HG03039 (cell line): ENCODE measurements at regions not wholly inside any gene's neighbourhood (a gene's known extent, or its start where the extent isn't known, plus 50 kb on each side); places are given as distances from the start of the nearest gene placed in this dataset.

Experiments
- ATAC-seq: cut with Tn5 transposase; IDR thresholded peaks from one replicate; pipeline ENCODE4 v1.9.1; 2021; ENCODE audit warnings: mild to moderate bottlenecking, moderate library complexity; ENCODE audit not compliant: unreplicated experiment

DNA sequence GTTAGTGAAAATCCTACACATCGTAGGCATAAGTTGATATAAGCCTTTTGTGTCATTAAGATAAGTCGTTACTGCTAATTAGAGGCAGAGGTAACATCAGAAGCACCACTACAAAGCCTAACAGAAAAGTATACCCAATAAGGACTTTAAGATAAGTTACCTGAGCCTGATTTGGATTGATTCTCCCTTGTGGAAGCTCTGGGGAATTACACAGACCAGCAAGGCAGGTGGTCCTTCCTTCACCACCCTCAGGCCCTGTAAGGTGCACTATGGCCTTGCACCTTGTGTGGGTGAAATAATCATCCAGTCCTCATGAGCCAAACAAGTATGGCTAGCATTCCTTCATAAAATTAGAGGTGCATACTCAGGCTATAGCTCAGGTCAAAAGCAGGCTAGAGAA is 166.7 kb upstream of the CHRM3 start:
- no peak for ATAC-seq

DNA sequence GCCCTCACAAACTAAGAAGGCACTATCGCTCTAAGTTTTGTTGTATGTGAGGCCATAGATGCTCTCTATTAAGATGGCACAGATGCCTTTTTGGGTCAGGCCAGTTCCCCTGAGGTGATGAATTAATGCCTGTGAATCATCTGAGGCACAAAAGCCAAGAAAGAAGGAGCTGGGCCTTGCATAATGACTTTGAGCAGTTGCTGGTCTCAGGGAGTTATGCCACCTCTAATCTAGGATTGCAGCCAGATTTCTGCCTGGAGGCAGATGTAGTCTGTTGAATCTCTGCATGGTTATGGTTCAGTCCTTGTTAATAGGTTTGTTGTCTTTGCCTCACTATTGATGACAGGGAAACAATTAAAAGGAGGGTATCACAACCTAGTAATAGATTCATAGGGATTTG is 168.1 kb upstream of the CHRM3 start:
- no peak for ATAC-seq

DNA sequence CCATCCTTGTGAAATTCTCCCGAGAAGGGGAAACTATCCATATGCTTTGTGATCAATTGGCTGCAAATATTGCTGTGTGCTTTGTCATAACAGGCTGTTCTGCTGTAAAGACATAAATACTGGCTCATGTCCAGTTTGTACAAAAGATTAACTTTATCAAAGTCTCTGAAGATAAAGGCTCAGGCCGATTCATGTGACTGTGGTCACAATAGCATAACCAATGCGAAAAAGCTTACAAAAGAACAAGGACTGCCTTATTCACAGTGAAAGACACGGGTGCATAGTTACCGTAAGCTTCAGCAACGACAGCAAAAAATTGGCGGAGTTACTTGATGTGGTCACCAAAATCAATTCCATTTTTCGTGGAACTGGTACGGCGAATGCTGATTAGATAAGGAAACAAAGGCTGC is 173.6 kb upstream of the CHRM3 start:
- ATAC-seq, result no peak

DNA sequence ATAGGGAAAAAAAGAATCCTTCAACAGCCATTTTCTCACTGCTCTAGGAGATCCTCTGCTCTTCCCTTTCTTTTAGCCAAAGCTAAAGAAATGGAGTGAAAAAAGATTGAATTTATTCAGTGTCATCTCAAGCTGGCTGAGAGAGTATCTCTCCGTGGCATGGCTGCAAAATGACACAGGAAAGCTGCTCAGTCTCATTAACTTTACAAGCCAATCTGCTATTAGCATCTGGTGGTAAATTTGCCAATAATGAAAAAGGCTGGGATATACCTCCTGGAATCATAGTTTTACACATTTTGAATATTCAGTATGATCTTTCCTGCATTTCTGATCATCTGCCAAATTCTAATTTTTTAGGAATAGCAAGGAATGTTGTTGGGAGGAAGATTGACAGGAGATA is 176.8 kb upstream of the CHRM3 start:
- ATAC-seq, result no peak

DNA sequence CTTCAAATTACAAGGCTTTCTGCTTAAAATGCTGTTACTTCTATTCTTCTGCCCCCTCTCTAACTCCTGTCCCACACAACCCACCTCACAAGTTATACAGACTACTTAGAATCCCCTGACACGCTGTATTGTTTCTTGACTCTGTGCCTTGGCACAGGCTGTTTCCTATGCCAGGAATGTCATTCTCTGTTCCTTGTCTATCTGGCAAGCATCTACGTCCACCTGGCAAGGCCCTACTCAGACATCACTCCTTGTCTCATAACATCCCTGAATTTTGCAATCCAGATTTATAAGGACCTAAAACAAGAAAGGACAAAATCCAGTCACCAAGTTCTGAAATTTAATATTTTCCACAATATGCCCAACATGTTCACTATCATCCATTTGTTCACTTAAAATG is 182.0 kb upstream of the CHRM3 start:
- no peak for ATAC-seq

DNA sequence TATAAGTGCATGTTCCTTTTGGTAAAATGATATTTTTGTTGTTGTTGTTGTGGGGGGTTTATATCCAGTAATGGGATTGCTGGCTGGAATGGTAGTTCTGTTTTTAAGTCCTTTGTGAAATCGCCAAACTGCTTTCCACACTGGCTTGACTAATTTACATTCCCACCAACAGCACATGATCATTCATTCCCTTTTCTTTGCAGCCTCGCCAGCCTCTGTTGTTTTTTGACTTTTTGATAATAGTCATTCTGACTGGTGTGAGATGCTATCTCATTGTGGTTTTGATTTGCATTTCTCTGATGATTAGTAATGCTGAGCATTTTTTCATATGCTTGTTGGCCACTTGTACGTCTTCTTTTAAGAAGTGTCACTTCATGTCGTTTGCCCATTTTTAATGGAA is 188.5 kb upstream of the CHRM3 start:
- no peak for ATAC-seq

DNA sequence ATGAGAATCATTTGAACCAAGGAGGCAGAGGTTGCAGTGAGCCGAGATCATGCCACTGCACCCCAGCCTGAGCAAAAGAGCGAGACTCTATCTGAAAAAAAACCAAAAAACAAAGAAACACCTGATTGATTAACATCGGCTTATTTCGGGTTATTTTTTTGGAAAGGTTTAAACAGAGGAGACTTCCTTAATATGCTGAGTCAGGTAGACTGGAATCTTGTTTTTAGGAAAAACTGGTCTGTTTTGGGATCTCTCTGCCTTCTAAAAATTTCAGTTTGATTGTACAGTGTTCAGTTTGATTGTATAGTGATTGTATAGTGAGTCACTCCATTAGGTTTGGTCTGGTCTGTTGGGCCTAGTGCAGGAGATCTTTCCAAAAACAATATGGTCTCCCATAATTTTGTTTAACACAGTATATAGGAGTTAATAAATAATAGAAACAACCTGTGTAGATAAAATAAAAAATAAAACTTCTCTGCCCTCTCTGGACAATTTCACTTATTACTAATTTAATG is 196.3 kb upstream of the CHRM3 start:
- ATAC-seq, result no peak

DNA sequence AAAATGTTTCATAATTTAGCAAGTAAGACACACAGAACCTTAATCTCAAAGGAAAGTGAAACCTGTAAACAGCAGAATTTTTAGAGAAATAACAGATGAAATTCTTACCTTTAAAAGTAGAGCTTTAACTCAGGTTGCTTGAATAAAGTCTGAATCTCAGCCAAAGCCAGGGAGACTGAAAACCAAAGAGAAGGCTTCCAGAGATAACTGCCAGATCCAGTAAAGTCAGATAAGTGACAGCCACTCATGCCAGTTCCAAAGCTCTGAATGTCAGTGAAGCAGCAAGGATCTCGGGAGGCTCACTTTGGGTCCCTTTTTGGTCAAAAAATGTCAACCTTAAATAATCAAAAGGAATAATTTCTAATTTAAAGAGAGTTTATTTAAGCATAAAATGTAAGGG is 199.9 kb upstream of the CHRM3 start:
- ATAC-seq, result no peak

DNA sequence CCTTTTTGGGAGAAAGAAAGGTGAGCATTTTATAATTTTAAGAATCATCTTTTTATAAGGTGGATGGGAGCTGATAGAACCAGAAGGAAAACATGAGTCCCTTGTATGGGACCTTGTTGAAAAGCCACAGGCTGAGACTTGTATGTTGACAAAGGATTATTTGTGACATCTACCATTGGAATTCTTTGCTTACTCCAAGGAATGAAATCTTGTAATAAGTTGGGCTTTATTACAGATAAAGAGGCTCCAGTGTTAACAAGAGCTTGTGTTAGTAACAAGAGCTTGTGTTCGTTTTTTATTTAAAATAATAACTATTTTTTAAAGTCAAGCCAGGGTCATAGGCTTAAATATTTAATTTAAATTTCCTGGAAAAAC is 201.1 kb upstream of the CHRM3 start:
- ATAC-seq, result no peak

DNA sequence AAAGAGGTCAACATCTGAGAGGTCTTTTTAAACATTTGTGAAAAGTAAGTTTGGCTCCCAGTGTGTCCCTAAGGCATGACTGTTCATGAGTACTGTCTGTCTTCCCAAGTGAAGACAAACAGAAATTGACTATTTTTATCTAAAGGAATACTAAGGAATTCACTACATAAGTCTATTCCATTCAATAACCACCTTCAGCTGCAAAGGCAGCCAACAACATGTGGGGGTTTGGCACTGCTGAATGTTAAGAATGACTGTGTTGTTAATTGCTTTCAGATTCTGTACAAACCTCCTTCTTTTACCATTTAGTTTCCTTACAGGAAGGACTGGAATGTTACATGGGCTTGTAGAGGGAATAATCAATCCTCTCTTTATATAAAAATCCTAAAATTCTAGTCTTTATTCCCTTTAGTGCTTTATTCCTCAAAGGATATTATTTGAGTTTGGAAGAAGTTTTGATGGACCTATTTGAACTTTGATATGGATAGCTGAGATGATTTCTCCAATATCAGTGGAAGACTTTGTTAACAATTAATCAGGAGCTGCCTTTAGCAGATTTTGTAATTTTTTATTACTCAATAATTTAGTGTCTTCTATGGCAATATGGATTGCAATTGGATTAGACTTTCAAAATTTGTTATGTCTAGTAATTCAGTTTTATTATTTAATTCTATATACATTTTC is 201.7 kb upstream of the CHRM3 start:
- no peak for ATAC-seq

DNA sequence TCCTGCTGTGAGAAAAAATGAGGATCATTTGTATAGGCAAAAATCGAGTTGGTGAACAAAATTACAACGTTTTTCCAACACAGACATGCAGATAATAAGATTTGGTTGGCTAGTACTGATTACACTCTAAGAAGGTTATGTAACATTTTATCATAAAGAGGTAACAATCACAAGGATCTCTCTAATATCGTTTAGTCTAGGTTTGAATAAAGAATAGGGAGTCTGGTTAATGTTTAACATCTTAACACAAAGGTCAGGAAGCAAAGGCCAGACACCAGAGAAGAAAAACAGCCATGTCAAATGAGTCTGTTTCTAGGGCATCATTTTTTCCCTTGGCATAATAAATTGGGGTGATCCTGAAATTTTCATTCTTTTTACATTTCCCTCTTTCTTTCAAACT is 207.4 kb upstream of the CHRM3 start:
- no peak for ATAC-seq

DNA sequence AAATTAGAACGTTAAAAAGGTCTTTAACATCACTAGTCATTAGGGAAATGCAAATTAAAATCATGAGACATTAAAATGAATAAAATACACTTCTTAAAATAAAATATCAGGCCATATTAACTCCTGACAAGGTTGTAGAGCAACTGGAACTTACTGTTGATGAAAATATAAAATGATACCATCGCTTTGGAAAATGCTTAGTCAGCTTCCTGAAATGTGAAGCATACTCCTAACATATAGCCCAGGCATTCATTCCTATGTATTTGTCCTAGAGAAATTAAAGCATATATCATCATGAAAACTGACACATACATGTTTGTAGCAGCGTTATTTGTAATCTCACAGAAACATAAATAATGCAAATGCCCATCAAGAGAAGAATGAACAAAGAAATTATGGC is 211.5 kb upstream of the CHRM3 start:
- no peak for ATAC-seq

DNA sequence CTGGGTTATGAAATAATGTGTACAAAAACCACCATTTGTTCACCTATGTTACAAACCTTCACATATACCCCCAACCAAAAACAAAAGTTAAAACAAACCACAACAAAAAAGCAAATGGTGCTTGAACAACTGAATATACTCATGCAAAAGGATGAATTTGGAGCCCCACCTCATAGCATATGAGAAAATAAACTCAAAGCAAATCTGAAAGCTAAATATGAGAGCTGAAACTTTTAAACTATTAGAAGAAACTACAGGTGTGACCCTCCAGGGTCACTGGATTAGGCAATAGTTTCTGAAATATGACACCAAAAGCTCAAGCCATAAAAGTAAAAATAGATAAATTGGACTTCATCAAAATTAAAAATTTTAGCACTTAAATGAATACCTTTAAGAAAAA is 215.5 kb upstream of the CHRM3 start:
- no peak for ATAC-seq

DNA sequence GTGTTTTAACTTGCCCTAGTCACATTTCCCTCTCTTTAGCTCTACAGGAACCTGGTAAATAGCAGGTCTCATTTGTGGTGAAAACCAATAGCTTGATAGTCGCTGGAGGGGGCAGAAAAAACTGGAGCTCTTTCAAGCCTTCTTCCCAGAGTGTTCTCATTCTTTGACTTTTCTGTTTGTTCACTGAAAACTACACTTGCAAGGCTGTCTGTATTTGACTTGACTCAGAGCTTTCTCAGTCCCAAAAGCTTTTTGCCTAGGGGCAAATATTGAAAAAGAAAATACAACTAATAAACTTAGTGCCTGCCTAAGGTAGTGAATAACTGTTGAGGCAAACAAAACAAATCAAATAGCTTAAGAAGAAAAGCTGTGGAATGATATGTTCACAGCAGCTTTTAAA is 217.1 kb upstream of the CHRM3 start:
- ATAC-seq, result no peak

DNA sequence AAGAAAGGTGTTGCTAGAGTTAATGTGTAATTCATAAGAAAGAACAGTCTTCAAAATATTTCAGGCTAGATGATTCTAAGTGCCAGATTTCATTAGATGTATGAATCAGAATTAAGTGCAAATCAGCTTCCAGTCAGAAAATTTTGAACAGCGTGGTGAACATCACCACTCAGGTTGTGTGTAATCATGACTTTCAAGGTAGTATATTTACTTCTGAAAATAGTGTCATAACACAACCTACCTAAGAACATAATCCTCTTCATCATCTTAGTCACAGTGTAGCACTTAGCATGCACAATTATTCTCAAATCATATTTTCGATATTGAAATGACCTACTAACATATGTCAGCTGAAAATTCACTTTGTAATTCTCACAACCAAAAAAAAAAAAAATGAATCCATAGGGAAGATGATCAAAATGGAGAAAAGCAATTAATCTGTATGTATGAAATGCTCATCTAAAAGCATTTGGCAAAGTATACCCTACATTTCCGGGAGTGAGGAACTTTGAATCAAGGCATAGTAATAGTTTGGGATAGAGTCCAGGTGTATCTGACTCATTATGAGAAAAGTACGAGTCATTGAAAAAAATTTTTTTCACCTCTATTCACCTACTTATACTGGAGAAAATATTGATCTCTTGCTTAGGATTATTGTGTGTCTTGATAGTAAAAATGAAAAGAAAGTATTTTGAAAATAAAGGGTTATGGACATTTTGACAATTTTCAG is 221.8 kb upstream of the CHRM3 start:
- no peak for ATAC-seq

DNA sequence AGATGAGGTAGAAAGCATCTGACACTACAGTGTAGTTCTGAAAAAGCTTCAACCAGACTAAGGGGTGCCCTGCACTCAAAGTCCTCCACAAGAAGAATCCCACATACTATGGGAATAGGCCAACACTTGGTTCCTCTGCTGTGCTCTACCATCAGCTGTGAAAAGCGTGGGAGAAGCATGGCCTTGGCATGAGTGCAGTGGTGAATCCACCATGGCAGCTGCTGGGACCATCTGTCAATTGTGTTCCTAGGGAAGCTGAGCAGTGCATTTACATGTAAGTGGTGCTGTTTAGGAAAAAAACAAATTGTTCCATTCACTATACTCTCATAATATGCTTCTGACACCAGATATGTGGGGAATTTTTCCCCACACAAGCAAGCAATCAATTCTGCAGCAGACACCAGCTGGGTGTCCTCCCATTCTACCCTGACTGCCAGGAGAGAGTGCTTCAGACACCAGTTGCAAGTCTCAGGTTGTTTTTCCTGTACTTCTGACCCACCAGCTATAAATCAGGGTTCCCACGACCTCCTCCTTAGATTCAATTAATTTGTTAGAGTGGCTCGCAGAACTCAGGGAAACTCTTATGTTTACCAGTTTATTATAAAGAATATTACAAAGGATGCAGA is 230.8 kb upstream of the CHRM3 start:
- ATAC-seq, result no peak

DNA sequence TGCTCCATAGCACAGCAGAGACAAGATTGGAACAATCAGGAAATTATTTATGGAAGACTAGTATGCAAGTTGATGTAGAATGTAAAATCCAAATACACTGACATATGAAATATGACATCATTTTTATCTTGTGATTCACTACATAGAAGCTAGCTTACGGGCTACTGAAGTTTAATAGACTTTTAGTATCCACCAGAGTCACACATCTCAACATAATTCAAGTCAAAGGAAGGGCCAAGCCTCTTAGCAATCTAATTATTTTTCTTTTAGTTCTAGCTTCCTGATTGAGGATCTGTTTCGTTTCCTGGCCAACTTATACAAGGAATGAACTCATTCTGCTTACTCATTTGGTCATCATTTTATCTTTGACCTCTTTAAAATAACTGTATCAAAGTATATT is 234.4 kb upstream of the CHRM3 start:
- no peak for ATAC-seq

DNA sequence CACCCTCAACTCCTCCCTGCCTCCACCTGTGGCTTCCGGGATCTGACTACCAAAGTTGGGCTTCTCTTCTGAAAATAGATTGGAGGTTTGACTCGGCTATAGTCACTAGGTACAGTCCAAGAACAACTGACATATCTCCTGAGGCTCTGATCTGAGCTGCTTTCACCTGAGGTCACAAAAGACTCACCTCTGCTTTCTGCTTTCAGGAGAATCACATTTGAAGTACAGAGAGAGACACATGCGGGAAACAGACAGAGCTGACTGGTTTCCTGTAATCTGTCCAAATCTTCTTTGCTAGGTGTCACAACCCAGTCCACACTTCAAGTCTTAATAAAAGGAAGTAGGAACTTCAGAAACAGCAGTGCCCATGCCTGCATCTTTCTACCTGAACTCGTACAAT is 245.4 kb upstream of the CHRM3 start:
- ATAC-seq, result no peak

DNA sequence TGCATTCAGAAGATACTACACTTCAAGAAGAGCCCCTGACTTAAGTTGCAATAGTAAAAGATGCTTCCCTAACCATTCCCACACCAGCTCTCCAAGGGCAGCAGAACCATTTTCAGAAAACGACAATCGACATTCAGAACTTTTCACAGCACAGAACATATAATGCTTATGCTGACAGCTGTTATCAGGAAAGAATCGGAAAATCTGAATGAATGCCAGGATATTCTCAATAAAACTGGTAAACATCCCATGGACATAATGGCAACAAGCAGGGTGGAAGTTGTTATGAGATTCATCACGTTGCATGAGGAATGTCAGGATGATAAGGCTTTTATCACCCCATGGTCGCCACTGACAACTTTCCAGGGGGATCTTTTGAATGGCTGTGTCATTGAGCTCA is 246.6 kb upstream of the CHRM3 start:
- no peak for ATAC-seq

DNA sequence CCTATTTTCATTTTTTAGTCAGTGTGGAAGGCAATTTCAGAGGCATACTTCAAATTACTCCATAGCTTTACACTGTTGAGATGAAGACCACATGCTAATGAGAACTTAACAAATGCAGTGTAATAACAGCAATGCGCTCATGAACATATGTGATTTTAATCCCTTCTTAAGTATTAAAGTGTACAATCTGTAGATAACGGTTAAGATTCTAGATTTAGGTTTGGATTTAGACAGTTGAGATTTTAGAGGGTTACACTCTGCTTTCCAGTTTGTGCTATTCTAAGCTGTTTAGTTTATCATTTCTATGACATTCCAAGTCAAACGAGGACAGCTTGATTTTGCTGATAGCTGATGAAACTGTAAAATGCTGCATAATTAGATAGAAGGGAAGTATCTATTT is 257.8 kb upstream of the CHRM3 start:
- no peak for ATAC-seq

DNA sequence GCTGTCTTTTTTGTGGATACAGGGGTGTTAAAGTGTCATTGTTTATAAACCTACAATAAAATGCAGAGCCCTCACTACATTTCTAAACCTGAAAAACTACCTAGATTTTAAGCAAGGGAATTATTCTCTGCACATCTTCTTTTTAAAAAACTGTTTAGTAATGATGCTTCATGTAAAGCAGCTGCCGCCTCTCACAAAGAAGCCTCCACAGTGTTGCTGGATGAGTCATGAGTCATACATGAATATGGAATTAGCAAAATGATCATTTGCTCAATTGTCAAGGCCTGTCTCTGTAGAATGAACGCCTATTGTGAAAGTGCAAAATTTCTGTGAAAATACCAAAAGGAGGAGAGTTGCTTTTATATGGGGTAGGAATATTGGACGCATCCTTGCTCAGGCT is 259.5 kb upstream of the CHRM3 start:
- ATAC-seq, result no peak

DNA sequence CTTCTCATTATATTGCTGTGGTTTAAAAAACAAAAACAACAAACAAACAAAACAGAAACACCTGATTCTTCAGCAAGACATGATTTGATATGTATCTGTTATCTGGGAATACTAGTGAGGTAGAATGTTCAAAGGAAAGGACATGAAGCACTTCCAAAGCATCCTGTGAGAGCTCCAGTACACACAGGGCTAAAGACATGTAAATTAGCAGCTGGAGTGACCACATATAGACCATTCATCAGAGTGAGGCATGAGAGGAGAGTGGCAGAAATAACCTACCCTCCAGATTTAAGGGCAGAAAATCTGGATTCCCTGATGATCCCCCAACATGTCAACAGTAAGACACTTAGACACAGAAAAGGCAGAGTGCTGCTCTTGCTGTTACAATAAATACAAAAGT is 260.5 kb upstream of the CHRM3 start:
- ATAC-seq, result no peak
